ENCODE measurements at regions not wholly inside any gene's neighbourhood (a gene's known extent, or its start where the extent isn't known, plus 50 kb on each side); places are given as distances from the start of the nearest gene placed in this dataset.
"Not testable (repeated sequence)": the region's sequence is repeated elsewhere in the genome, so short reads cannot be mapped to it uniquely, and the experiment has no call there.

DNA sequence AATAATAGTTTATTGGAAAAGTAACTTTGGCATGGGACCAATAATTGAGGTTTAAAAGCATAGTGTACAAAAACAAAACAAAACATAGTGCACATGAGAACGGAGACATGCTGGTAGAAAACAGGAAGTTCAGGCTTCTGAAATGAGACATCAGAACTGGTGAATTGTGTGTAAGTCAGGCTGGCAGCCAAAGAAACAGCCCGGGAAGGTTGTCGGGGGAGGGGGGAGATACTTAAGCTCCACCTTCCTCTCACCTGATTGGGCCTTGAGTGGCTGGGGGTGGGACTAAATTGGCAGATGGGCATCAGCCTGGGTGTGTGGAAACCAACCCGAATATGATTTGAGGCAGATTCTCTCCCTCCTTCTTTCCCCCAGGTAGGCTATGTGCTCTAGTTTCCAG is 256.3 kb downstream of the SMARCA2 start:
- peaks cover 4% of the 10 kb centered on the region for H3K9me3 Mint-ChIP-seq
- DNase-seq (ENCODE audit: low spot score in 2 of 2, unreplicated experiment in 2 of 2): no peak

DNA sequence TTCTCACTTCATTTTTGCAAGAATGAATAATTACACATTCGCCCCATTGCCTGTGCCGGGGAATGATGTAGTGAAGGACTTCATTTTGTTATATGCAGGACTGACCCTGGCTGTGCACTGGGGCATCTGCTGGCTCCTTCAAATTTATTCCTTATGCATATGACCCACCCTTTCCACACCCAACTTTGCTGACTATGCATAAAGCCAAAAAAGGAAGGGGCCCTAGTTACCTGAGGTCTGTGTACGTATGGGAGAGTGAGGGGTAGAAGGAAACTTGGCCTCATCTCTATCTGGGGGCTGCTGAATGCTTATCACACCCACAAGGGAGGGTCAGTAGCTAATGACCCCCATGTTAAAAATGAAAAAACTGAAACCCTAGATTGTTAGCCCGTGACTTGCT is 259.6 kb downstream of the SMARCA2 start:
- no peak overlapping the region for H3K27ac Mint-ChIP-seq
- H3K27me3 Mint-ChIP-seq (ENCODE audit: low read depth): peaks cover 5% of the 10 kb centered on the region
- TF ChIP-seq, protein P1, sequence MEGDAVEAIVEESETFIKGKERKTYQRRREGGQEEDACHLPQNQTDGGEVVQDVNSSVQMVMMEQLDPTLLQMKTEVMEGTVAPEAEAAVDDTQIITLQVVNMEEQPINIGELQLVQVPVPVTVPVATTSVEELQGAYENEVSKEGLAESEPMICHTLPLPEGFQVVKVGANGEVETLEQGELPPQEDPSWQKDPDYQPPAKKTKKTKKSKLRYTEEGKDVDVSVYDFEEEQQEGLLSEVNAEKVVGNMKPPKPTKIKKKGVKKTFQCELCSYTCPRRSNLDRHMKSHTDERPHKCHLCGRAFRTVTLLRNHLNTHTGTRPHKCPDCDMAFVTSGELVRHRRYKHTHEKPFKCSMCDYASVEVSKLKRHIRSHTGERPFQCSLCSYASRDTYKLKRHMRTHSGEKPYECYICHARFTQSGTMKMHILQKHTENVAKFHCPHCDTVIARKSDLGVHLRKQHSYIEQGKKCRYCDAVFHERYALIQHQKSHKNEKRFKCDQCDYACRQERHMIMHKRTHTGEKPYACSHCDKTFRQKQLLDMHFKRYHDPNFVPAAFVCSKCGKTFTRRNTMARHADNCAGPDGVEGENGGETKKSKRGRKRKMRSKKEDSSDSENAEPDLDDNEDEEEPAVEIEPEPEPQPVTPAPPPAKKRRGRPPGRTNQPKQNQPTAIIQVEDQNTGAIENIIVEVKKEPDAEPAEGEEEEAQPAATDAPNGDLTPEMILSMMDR (IDR thresholded peaks at IDR 0.05; ENCODE audit: unreplicated experiment): no peak
- DNase-seq (ENCODE audit: low spot score in 2 of 2, unreplicated experiment in 2 of 2): no peak
- H3K36me3 Mint-ChIP-seq: no peaks in the 10 kb centered on the region
- no peak overlapping the region for H3K4me3 Mint-ChIP-seq
- peaks cover 4% of the 10 kb centered on the region for H3K9me3 Mint-ChIP-seq
- H3K4me1 Mint-ChIP-seq: peaks cover 15% of the 10 kb centered on the region

More for the DNA sequence above, 256.3 kb downstream of the SMARCA2 start:
- TF ChIP-seq, protein P1 (IDR thresholded peaks at IDR 0.05; ENCODE audit: unreplicated experiment): no peak
- peaks cover 20% of the 10 kb centered on the region for H3K4me1 Mint-ChIP-seq
- H3K36me3 Mint-ChIP-seq: no peaks in the 10 kb centered on the region
- H3K4me3 Mint-ChIP-seq: no peak overlapping the region
- no peaks in the 10 kb centered on the region for H3K27me3 Mint-ChIP-seq (ENCODE audit: low read depth)
- H3K27ac Mint-ChIP-seq: no peak overlapping the region

DNA sequence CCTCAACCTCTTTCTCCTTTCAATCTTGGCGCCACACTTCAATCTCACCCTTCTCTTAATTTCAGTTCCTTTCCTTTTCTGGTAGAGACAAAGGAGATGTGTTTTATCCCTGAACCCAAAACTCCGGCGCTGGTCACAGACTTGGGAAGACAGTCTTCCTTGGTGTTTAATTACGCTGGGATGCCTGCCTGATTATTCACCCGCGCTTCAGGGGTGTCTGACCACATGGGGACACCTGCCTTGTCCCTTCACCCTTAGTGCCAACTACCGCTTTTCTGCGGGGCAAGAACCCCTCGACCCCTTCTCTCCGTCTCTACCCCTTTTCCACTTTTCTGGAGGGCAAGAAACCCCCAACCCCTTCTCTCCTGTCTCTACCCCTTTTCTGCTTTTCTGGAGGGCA is 261.1 kb downstream of the SMARCA2 start:
- H3K36me3 Mint-ChIP-seq: no peaks in the 10 kb centered on the region
- H3K4me1 Mint-ChIP-seq: peaks cover 15% of the 10 kb centered on the region
- peak overlapping the region; percentile 75 for H3K27ac Mint-ChIP-seq
- TF ChIP-seq, protein P1 (IDR thresholded peaks at IDR 0.05; ENCODE audit: unreplicated experiment): no peak
- H3K4me3 Mint-ChIP-seq: peak overlapping the region; percentile 59
- DNase-seq (ENCODE audit: low spot score in 2 of 2, unreplicated experiment in 2 of 2): no peak
- H3K9me3 Mint-ChIP-seq: peaks cover 1% of the 10 kb centered on the region
- peaks cover 5% of the 10 kb centered on the region for H3K27me3 Mint-ChIP-seq (ENCODE audit: low read depth)

DNA sequence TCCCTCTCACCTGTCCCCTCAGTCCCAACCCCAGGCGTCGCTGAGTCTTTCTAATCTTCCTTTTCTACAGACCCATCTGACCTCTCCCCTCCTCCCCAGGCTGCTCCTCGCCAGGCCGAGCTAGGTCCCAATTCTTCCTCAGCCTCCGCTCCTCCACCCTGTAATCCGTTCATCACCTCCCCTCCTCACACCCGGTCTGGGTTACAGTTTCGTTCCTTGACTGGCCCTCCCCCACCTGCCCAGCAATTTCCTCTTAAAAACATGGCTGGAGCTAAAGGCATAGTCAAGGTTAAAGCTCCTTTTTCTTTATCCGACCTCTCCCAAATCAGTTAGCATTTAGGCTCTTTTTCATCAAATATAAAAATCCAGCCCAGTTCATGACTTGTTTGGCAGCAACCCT is 262.0 kb downstream of the SMARCA2 start:
- H3K9me3 Mint-ChIP-seq; H3K36me3 Mint-ChIP-seq; H3K27me3 Mint-ChIP-seq (ENCODE audit: low read depth); DNase-seq (ENCODE audit: low spot score in 2 of 2, unreplicated experiment in 2 of 2): not testable (repeated sequence)
- H3K4me3 Mint-ChIP-seq: peak overlapping the region; percentile 59
- H3K27ac Mint-ChIP-seq: peak overlapping the region; percentile 75
- H3K4me1 Mint-ChIP-seq: peaks cover 15% of the 10 kb centered on the region

DNA sequence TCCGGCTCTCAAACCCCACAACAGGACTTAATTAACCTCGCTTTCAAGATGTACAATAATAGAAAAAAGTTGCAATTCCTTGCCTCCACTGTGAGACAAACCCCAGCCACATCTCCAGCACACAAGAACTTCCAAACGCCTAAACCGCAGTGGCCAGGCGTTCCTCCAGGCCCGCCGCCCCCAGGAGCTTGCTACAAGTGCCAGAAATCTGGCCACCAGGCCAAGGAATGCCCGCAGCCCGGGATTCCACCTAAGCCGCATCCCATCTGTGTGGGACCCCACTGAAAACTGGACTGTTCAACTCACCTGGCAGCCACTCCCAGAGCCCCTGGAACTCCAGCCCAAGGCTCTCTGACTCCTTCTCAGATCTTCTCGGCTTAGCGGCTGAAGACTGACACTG is 262.5 kb downstream of the SMARCA2 start:
- not testable (repeated sequence) for H3K9me3 Mint-ChIP-seq; H3K36me3 Mint-ChIP-seq; H3K27me3 Mint-ChIP-seq (ENCODE audit: low read depth); DNase-seq (ENCODE audit: low spot score in 2 of 2, unreplicated experiment in 2 of 2)
- peak overlapping the region; percentile 23 for H3K27ac Mint-ChIP-seq
- H3K4me1 Mint-ChIP-seq: peaks cover 15% of the 10 kb centered on the region
- H3K4me3 Mint-ChIP-seq: peak overlapping the region; percentile 59

DNA sequence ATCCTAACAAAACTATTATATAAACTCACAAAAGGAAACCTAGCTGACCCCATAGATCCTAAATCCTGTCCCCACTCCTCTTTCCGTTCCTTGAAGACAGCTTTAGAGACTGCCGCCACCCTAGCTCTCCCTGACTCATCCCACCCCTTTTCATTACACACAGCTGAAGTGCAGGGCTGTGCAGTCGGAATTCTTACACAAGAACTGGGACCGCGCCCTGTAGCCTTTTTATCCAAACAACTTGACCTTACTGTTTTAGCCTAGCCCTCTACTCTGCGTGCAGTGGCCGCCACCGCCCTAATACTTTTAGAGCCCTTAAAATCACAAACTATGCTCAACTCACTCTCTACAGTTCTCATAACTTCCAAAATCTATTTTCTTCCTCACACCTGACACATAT is 264.0 kb downstream of the SMARCA2 start:
- H3K27ac Mint-ChIP-seq; H3K27me3 Mint-ChIP-seq (ENCODE audit: low read depth); DNase-seq (ENCODE audit: low spot score in 2 of 2, unreplicated experiment in 2 of 2); H3K9me3 Mint-ChIP-seq; H3K4me3 Mint-ChIP-seq; H3K36me3 Mint-ChIP-seq: not testable (repeated sequence)
- H3K4me1 Mint-ChIP-seq: peaks cover 18% of the 10 kb centered on the region

DNA sequence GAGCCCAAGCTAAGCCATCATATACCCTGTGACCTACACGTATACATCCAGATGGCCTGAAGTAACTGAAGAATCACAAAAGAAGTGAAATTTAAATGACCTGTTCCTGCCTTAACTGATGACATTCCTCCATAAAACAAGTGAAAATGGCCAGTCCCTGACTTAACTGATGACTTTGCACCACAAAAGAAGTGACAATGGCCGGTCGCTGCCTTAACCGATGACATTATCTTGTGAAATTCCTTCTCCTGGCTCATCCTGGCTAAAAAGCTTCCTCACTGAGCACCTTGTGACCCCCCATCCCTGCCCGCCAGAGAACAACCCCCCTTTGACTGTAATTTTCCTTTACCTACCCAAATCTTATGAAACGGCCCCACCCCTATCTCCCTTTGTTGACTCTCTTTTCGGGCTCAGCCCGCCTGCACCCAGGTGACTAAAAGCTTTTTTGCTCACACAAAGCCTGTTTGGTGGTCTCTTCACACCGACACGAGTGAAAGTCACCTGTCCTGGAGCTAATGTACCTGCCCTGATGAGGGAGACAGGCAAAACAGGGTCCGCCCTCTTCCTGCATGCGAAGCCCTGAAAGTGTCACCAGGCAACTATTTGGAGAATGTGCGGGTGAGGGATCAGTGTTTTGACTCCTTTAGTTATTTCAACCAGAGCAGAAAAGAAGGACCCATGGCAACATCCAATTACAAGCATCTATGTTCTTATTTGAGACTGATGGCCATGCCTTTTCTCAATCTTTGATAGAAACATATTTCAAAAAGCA is 266.1 kb downstream of the SMARCA2 start:
- Mint-ChIP-seq H3K4me1 (peaks cover 17% of the 10 kb centered on the region), H3K4me3 (no peak overlapping the region), H3K27ac (no peak overlapping the region), H3K36me3 (no peaks in the 10 kb centered on the region), H3K9me3 (no peaks in the 10 kb centered on the region), H3K27me3 (ENCODE audit: low read depth) (peaks cover 5% of the 10 kb centered on the region)
- TF ChIP-seq, protein P1 (IDR thresholded peaks at IDR 0.05; ENCODE audit: unreplicated experiment): no peak
- peak in 1 of 2 experiments; percentile 48 for DNase-seq (ENCODE audit: low spot score in 2 of 2, unreplicated experiment in 2 of 2)
